ENCODE measurements at regions not wholly inside any gene's neighbourhood (a gene's known extent, or its start where the extent isn't known, plus 50 kb on each side); places are given as distances from the start of the nearest gene placed in this dataset.
"Not testable (repeated sequence)": the region's sequence is repeated elsewhere in the genome, so short reads cannot be mapped to it uniquely, and the experiment has no call there.

DNA sequence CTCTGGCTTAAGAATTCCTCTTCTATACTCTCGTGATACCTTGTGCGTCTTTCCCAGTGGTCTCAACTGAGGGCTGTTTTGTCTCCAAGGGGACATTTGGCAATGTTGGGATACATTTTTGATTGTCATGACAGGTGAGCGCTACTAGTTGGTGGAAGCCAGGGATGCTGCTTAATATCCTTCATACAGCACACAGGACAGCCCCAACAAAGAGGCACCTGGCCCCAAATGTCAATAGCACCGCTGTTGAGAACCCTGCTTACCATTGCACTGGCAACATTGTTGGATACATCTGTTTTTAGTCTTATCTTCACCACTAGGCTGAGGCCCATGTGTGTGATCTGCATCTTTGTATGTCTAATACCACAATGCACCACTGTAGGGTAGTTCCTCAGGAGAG is 114.1 kb downstream of the C9orf152 start:
- no peak for DNase-seq (ENCODE audit: low read depth in 2 of 2)

GRCh38 chr9:110095161-110095595 is 112.8 kb downstream of the C9orf152 start:
- no peak for DNase-seq (ENCODE audit: low read depth in 2 of 2)

GRCh38 chr9:110095776-110096175 is 112.2 kb downstream of the C9orf152 start:
- DNase-seq (ENCODE audit: low read depth in 2 of 2) = no peak

- DNase-seq (ENCODE audit: low read depth in 2 of 2) = not testable (repeated sequence)
These were observed 111.3 kb downstream of the C9orf152 start for GRCh38 chr9:110096674-110097073.

DNA sequence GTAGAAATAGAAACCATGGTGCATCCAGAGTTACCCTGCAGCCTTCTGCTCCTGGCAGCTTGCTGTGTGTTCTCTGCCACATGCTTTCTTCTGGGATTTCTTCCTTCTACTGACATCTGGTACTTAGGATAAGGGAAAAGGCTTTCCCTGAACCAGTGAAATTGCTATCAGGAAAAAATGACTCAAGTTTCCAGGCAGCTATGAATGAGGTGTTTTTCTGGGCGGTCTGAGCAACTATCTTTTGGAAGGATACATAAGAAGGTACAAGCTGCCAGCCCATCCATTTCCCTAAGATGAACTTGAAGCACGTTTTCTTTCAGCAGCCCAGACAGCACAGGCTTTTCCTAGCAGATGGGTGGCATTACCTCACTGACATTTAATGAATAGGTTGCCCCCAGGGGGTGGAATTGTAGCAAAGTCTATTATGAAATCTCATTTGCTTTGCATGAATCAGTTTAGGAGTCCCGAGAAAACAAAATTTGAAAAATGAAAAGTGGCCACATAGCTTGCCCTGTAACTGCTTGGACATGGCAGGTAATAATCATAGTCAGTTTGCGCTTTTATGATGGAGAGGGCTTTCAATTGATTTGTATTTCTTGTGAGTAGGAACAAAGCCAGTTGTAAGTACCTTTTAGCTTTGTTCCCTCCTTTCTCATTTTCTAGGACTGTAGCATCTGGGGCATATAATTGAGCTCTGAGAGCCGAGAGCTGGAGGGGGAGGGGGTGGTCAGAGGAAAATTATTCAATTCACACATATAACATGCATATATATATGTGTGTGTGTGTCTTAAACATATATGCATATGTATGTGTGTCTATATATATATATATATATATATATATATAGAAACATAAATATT is 108.5 kb downstream of the C9orf152 start:
- no peak for DNase-seq (ENCODE audit: low read depth in 2 of 2)

DNA sequence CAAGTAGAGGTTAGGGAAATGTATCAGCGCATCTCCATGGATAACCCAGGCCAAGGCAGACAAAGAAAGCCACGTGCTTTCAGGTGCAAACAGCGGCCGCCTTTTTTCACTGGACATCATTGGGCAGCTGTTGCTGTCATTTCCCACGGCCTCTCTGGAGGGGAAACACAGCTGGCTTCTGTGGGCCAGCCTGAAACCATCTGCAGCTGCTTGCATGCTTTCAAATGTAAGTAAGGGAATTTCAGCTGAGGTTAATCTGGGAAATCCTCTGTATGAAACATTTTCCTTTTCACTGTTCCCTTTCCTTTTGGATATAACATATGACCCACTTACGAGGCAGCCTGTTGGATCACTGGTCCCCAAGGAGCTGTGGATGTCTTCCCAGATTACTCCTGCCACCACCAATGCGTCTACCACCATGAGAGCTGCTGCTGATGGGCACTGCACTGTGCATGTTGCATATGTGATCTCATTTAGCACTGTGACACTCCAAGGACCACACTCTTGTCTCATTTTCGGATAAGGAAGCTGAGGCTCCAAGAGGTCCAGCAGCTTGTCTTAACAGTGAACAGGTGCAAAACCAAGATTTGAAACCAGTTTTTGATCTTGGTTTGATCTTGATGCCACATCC is 106.3 kb downstream of the C9orf152 start:
- DNase-seq (ENCODE audit: low read depth in 2 of 2) = no peak

GRCh38 chr9:110103257-110103656 is 104.7 kb downstream of the C9orf152 start:
- DNase-seq (ENCODE audit: low read depth in 2 of 2) = no peak

- DNase-seq (ENCODE audit: low read depth in 2 of 2) = no peak
These were observed 103.6 kb downstream of the C9orf152 start for GRCh38 chr9:110104261-110104809.

GRCh38 chr9:110105107-110105506 is 102.9 kb downstream of the C9orf152 start:
- DNase-seq (ENCODE audit: low read depth in 2 of 2) = no peak

GRCh38 chr9:110106661-110107060 is 101.3 kb downstream of the C9orf152 start:
- DNase-seq (ENCODE audit: low read depth in 2 of 2) = no peak

DNA sequence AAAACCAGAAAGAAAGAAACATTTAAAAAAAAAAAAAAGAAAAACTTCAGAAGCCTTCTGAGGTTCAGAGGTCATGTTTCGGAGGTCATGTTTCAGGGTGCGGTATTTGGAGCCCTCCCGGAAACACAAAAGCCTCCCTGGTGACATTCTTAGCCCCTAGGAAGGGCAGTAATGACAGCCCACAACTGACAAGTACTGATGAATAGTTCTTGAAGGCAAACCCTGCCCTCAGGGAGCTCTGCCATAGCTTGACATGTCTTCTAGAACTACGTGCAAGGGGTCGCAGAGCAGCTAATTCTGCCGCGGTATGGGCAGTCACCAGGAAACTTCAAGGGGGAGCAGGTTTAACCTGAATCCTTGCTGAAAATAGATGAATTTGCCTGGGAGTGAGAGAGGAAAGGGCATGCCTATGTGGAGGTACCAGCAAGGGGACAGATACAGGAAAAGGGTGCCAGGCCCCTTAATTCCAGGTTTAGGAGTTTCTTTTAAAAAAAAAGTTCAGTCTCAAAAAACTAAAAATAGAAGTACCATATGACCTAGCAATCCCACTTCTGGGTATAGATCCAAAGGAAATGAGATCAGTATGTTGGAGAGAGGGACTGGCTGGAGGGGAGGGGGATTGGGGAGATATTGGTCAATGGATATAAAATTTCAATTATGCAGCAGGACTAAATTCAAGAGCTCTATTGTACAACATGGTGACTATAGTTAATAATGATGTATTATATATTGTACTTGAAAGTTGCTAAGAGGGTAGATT is 98.4 kb downstream of the C9orf152 start:
- DNase-seq (ENCODE audit: low read depth in 2 of 2) = no peak

DNA sequence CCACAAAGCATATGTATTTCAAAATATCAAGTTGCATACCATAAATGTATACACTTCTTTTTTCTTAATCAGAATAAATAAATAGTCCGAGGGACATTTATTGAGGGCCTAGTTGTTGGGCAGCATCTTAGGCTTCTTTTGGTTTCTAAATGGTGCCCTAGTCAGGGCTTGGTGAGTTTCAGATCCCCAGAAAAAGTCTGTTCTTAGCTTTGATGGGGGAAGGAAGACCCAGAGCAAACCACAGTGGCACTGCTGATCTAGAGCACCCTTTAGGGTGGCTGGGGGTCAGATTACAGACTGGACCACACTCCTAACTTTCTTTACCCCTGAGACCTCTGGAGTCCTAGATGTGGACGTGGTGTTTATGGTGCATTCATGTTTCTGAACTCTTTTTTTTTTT is 97.8 kb downstream of the C9orf152 start:
- DNase-seq (ENCODE audit: low read depth in 2 of 2) = no peak

- DNase-seq (ENCODE audit: low read depth in 2 of 2) = no peak
These were observed 96.1 kb downstream of the C9orf152 start for GRCh38 chr9:110111868-110112267.

GRCh38 chr9:110112792-110113191 is 95.2 kb downstream of the C9orf152 start:
- no peak for DNase-seq (ENCODE audit: low read depth in 2 of 2)

DNA sequence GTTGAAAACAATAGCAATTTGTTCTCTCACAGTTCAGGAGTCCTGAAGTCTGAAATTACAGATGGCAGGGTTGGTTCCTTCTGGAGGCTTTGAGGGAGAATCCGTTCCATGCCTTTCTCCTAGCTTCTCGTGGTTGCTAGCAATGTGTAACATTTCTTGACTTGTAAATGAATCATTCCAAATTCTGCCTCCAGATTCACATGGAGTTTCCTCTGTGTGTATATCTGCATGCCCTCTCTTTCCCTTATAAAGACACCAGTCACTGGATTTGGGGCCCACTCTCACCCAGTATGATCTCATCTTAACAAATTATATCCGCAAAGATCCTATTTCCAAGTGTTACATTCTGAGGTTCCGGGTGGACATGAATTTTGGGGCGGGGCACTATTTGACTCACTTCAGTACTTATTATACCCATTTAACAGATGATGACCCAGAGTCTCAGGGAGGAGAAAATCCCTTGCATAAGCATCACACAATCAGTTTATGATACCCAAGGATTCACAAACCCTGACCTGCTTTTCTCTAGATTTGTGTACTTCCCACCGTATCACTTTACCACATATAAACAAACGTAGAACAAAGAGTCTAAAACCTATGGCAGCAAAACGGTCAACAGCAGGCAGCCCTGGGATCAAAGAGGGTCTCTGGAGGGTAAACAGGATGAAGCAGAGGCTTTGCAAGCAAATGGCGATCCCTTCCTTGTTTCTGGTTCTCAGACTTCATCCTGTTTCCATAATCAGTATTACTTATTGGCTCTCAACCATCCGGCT is 93.7 kb downstream of the C9orf152 start:
- DNase-seq (ENCODE audit: low read depth in 2 of 2) = no peak

- DNase-seq (ENCODE audit: low read depth in 2 of 2) = no peak
These were observed 93.1 kb downstream of the C9orf152 start for GRCh38 chr9:110114859-110115201.

DNA sequence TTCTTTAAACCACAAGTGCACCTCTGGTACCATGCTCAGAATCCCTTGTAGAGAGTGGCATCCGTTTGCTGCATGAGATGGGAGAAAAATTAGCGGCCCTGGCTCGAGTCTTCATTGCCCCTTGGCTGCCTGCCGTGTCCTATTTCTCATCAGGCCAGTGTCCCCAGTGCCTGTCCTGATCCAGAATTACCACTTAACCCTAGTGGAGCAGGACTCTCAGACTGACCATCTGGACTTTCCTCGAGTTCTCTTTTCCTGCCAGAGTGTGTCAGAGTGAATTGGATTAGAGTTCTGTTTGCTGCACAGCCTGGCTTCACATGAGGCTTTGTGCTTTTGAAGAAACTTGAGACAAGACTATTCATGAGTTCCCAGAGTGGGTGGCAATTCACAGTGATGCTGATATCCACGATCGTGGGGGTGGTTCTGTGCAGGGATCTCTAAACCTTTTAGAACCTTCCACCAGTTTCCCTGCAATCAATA is 92.6 kb downstream of the C9orf152 start:
- no peak for DNase-seq (ENCODE audit: low read depth in 2 of 2)

DNA sequence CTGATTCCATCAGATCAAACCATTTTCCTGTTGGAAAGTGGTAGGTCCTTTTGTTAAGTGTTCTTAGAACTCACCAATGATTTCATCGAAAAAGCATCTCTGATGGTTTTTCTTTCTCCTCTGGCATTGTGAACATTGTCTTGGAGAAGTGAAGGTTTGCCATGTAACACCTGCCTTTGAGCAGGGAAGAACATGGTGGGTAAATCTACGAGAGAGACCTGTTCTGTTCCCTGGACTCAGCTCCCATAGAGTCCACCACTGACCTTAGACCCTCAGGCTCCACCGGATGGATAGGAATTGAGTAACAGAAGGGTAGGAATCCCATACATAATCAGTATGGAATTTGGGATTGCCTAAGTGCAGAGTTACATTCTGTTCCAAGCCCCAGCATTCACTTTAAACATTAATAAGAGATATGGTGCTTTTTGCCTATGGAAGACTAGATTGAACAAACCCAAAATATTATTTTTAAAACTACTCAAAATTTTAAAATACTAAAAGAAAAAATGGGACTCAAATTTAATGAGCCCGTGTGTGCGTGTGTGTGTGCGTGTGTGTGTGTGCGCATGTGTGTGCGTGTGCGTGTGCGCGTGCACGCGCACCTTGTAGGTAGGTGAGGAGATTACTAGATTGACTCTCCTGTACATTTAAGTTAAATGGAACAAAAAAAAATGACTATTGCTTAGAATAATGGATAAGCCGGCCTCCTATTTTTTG is 92.0 kb downstream of the C9orf152 start:
- DNase-seq (ENCODE audit: low read depth in 2 of 2) = no peak

DNA sequence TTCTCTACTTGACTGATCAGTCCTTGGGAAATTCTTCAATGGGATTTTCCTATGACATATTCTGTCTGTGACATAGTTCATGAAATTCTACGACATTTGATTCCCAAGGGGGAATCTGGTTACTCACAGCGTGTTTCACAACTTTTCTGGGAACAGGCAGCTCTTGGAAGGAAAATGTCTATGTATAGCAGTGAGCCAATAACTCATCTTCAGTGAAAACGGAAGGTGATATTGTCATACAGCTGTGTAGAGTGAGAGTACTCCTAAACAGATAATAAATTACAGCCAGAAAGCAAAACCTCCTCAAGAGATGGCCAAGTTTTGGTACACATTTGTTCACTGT is 91.4 kb downstream of the C9orf152 start:
- DNase-seq (ENCODE audit: low read depth in 2 of 2) = no peak

GRCh38 chr9:110121170-110121569 is 86.8 kb downstream of the C9orf152 start:
- DNase-seq (ENCODE audit: low read depth in 2 of 2) = no peak

Data from stimulated activated CD8-positive, alpha-beta memory T cell treated with anti-CD3 and anti-CD28 coated beads, Interleukin-7, amount 100 ng/mL, for 4 hours (primary cell).